GM12874 (cell line): ENCODE measurements at regions not wholly inside any gene's neighbourhood (a gene's known extent, or its start where the extent isn't known, plus 50 kb on each side); places are given as distances from the start of the nearest gene placed in this dataset.

Experiments used
- TF ChIP-seq, protein P1 (sequence below): IDR thresholded peaks from 2 replicates; pipeline ENCODE4 v1.5.1; 2011; ENCODE audit warnings: low read depth, mild to moderate bottlenecking, control low read depth, low read length, moderate library complexity; ENCODE audit not compliant: insufficient read depth

DNA sequence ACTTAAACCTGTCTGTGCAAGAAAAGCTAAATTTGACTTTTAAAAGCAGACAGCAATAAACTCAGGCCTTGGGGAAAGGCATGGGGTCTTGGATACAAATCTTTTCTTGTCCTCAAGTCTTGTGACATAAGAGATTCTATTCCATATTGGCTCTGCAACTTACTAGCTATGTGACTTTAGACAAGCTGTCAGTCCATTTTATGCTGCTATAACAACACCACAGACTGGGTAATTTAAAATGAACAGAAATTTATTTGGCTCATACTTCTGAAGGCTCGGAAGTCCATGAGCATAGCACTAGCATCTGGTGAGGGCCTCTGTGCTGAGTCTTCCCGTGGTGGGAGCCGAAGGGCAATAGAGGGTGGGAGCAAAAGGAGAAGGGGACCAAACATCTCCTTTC is 246.0 kb upstream of the MOCS1 start:
- TF ChIP-seq, protein P1, sequence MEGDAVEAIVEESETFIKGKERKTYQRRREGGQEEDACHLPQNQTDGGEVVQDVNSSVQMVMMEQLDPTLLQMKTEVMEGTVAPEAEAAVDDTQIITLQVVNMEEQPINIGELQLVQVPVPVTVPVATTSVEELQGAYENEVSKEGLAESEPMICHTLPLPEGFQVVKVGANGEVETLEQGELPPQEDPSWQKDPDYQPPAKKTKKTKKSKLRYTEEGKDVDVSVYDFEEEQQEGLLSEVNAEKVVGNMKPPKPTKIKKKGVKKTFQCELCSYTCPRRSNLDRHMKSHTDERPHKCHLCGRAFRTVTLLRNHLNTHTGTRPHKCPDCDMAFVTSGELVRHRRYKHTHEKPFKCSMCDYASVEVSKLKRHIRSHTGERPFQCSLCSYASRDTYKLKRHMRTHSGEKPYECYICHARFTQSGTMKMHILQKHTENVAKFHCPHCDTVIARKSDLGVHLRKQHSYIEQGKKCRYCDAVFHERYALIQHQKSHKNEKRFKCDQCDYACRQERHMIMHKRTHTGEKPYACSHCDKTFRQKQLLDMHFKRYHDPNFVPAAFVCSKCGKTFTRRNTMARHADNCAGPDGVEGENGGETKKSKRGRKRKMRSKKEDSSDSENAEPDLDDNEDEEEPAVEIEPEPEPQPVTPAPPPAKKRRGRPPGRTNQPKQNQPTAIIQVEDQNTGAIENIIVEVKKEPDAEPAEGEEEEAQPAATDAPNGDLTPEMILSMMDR, result no peak

DNA sequence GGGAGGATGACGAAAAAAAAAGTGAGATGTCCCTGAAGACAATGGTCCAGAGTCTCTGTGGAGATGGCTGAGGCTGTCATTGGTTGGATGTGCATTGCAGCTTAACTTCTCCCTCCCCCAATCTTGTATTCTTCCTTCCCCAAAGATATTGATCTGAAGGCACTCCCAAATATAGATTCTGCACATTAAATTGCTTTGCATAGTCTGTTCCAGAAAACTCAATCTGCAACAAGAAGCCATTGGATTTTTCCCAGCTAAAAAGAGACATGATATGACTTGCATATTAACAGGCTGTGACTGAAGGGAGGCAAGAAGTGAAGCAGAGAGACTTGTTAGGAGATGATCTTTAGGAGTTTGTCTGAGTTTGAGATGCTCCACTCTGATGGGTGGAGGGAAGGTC is 245.2 kb upstream of the MOCS1 start:
- TF ChIP-seq, protein P1, result no peak

DNA sequence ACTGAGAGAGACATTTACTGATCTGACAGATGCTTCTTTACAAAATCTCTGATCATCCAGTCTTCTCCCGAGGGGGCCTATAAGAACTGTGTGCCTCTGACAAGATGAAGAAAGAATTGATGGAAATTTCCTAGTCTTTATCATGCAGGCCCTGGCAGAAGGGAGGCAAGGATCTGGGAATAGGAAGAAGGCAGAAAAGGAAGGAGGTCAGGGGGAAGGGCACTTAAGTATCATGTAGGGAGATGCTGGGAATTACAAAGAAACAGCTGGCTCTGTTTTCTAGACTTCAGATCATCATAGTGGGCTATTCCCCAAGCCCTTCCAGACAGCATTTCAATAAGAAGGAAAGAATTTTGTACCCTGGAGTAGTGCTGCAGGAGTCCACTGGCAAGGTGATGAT is 243.3 kb upstream of the MOCS1 start:
- TF ChIP-seq, protein P1, result no peak

DNA sequence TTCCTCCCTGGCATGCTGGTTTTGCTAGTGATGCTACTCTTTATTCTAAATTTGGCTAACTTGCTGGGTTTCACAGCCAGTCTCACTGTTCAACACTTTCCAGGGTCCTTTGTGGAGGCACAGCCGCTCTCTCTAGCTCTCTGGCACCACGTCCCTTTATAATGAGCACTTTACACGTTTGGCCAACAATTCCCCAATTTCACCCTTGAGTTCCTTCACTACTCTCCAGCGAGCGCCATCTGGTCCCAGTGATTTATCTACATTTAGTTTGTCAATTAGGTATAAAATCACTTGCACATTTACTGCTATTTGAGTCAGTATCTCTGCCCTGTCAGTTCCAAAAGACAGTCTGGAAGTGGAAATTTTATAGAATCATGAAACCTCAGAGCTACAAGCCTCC is 241.9 kb upstream of the MOCS1 start:
- TF ChIP-seq, protein P1, result no peak

DNA sequence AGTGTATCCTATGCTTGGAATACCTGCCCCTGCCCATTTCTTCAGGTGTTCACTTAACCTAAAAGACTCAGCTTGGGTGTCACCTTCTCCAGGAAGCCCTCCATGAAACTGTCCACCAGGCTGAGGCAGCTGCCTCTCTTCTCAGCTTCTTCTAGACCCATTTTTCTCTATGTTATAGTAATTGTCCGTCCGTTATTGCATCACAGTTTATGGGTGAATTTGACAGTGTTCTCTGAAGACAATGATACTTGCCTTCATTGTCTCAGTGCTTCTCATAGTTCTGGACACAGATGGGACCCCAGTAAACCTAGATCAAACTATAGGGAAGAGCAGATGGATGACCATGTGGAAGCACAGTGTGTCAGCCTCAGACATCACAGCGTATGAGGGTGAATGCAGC is 238.0 kb upstream of the MOCS1 start:
- TF ChIP-seq, protein P1, result no peak

DNA sequence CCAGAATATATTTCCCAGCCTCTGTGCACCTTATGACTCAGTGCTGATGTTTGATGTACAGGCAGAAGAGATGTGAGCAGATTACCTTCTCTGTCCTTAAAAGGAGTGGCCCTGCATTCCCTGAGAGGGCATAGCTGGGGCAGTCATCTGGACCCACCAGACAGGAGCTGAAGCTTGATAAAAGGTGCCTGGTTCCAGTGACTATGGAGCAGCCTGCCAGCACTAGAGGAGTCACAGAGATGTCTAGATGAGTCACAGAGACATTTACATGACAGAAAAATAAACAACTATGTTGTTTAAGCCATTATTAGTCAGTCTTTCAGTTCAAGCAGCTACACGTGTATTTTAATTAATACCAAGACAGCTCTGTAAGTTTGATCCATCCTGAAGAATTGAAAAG is 237.1 kb upstream of the MOCS1 start:
- TF ChIP-seq, protein P1, result no peak

DNA sequence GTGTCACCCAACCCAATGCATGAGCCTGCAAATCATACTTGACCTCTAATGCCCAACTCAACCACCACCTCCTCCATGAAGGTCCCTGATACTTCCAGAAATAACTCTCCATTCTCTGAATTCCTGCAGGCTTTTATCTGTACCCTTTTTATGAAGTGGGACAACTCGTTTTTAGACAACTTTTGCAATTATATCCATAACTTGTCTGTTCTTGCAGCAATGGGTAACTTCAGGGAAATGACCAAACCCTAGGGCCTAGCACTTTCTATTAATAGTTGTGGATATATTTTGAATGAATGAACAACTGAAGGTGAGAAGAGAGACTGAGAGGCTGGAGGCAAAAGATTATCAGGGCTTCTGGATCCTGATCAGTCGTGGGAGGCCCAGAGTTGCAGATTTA is 236.6 kb upstream of the MOCS1 start:
- TF ChIP-seq, protein P1, result no peak

DNA sequence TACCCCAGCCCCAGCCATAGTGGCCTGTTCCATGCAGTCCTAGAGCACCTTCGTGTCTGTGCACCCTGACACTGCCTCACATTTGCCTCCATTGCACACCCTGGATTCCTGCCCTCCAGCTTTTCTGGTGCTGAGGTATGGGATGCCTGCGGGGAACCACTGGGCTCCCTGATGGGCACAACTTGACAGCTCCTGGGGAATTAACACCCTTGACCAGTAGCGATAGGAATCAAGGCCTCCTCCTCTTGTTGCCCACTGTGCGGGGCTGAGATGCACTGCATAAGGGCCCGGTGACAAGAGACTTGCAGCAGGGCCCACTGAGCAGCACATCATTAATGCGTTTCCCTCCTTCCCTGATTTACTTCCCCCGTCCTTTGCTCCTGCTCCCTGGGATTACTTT is 235.6 kb upstream of the MOCS1 start:
- TF ChIP-seq, protein P1, result no peak
